ENCODE measurements at regions not wholly inside any gene's neighbourhood (a gene's known extent, or its start where the extent isn't known, plus 50 kb on each side); places are given as distances from the start of the nearest gene placed in this dataset.

- CTCF ChIA-PET (ENCODE audit: low intra/inter-chr PET ratio) = no interaction called here
- ATAC-seq = no peak
Observed at GRCh38 chr10:113234481-113234880, 284.4 kb downstream of the TCF7L2 start.

More at GRCh38 chr10:113234481-113234880, 284.4 kb downstream of the TCF7L2 start:
- Histone ChIP-seq H3K4me3 (no peak overlapping the region), H3K9ac (ENCODE audit: insufficient read depth in 1 of 2, low read depth in 2 of 2, low read length in 2 of 2) (no peak overlapping the region), H3K4me1 (replicated peaks in 1 of 2; ENCODE audit: control insufficient read depth in 2 of 2, insufficient read depth in 2 of 2, low read length in 2 of 2) (no peaks in the 10 kb centered on the region), H4K20me1 (replicated peaks; ENCODE audit: control insufficient read depth, insufficient read depth, low read length) (no peaks in the 10 kb centered on the region), H3K27ac (ENCODE audit: extremely low read depth, low read depth, low read length) (no peak overlapping the region), H3K36me3 (ENCODE audit: control insufficient read depth, insufficient read depth, low read length) (no peaks in the 10 kb centered on the region), H2AFZ (ENCODE audit: low read depth, low read length) (no peak overlapping the region), H3K27me3 (ENCODE audit: control insufficient read depth in 2 of 2, insufficient read depth in 2 of 2, low read length in 2 of 2) (peaks cover 0 to 14% of the 10 kb centered on the region in 2 experiments; a peak in 3 of 5 replicates), H3K4me2 (ENCODE audit: insufficient read depth, low read length) (no peak overlapping the region), H3K9me3 (replicated peaks; ENCODE audit: control insufficient read depth, insufficient read depth, low read depth, low read length) (no peaks in the 10 kb centered on the region), H3K79me2 (ENCODE audit: control insufficient read depth, insufficient read depth, low read length) (no peaks in the 10 kb centered on the region), H3K9me1 (ENCODE audit: control insufficient read depth, insufficient read depth, low read length) (no peaks in the 10 kb centered on the region)
- TF ChIP-seq ASH1L (IDR thresholded peaks at IDR 0.05; ENCODE audit: borderline replicate concordance, low read depth, partially characterized antibody) (no peak), MTA3 (IDR thresholded peaks at IDR 0.05; ENCODE audit: borderline replicate concordance) (no peak), MECOM (CRISPR knock-in tag; IDR thresholded peaks at IDR 0.05) (no peak), FOXJ3 (CRISPR knock-in tag; IDR thresholded peaks at IDR 0.05) (no peak), RBM14 (IDR thresholded peaks at IDR 0.05; ENCODE audit: borderline replicate concordance, insufficient read depth, low read depth, low read length) (no peak), ETS2 (tag; IDR thresholded peaks at IDR 0.05; ENCODE audit: borderline replicate concordance, poor library complexity, severe bottlenecking) (no peak), FOXP4 (CRISPR knock-in tag; IDR thresholded peaks at IDR 0.05; ENCODE audit: borderline replicate concordance) (no peak), TCF7L2 (IDR thresholded peaks at IDR 0.05; ENCODE audit: low read depth, low read length) (no peak), ZNF644 (tag; IDR thresholded peaks at IDR 0.05; ENCODE audit: low read depth) (no peak), NFE2 (IDR thresholded peaks at IDR 0.05; ENCODE audit: low read depth) (no peak), FOSL1 (tag; conservative IDR thresholded peaks at IDR 0.05) (no peak), NFIX (CRISPR knock-in tag; IDR thresholded peaks at IDR 0.05; ENCODE audit: low read depth) (no peak), KAT8 (IDR thresholded peaks at IDR 0.05; ENCODE audit: low read depth) (no peak), KLF6 (CRISPR knock-in tag; IDR thresholded peaks at IDR 0.05; ENCODE audit: borderline replicate concordance) (no peak), XRCC5 (IDR thresholded peaks at IDR 0.05; ENCODE audit: low read depth, low read length) (no peak), BDP1 (IDR thresholded peaks at IDR 0.05; ENCODE audit: insufficient read depth, insufficient read length) (no peak), TBL1XR1 (IDR thresholded peaks at IDR 0.05; ENCODE audit: low read length in 2 of 2) (no peak)
- POLR2A ChIA-PET = no interaction called here
- DNase-seq (ENCODE audit: extremely low read depth in 1 of 4, low spot score in 3 of 4) (no peak), FAIRE-seq (no peak)
- in situ Hi-C loops (cut with MboI) = no loop called here
- no TSS peak for BruUV-seq (replicated peaks)
- 0% methylated on average over 3 of the region's 3 CpGs for WGBS (ENCODE audit: insufficient coverage, low coverage, missing lambda C conversion rate)
- intact Hi-C loops (cut with micrococcal nuclease) = no loop called here

Measured in K562 (cell line).